HFFc6 (cell line): ENCODE measurements at regions not wholly inside any gene's neighbourhood (a gene's known extent, or its start where the extent isn't known, plus 50 kb on each side); places are given as distances from the start of the nearest gene placed in this dataset.
A peak's percentile ranks its signal among the peaks of the same experiment; 100 is the strongest.

Source experiments
- DNase-seq: peaks from one replicate; pipeline ENCODE4 v3.0.0-alpha.2; 2018
- H3K27ac Mint-ChIP-seq: 2 replicates; pipeline ENCODE4 v1.8.0; 2020; ENCODE audit warnings: mild to moderate bottlenecking, mixed read lengths
- H3K27me3 Mint-ChIP-seq: 2 replicates; pipeline ENCODE4 v1.8.0; 2021; ENCODE audit warnings: mild to moderate bottlenecking, moderate library complexity, mixed read lengths; ENCODE audit not compliant: insufficient read depth
- H3K36me3 Mint-ChIP-seq: 2 replicates; pipeline ENCODE4 v1.8.0; 2021; ENCODE audit warnings: low read depth, mixed read lengths
- H3K4me1 Mint-ChIP-seq: 2 replicates; pipeline ENCODE4 v1.8.0; 2020; ENCODE audit warnings: low read depth, mixed read lengths
- H3K4me3 Mint-ChIP-seq: 2 replicates; pipeline ENCODE4 v1.8.0; 2020; ENCODE audit warnings: mild to moderate bottlenecking, moderate library complexity, mixed read lengths
- H3K9me3 Mint-ChIP-seq: 2 replicates; pipeline ENCODE4 v1.8.0; 2020; ENCODE audit warnings: mild to moderate bottlenecking, mixed read lengths
- CTCF ChIP-seq: fragments of 200-600 bp; sonication (generic); IDR thresholded peaks from 2 replicates; pipeline ENCODE4 v1.5.0; 2021; ENCODE audit warnings: antibody characterized with exemption, mild to moderate bottlenecking

- no peaks in the 10 kb centered on the region for H3K36me3 Mint-ChIP-seq
- H3K27me3 Mint-ChIP-seq, result no peaks in the 10 kb centered on the region; the same call in 1 of the 2 replicates
- DNase-seq, result no peak
- peaks cover 11% of the 10 kb centered on the region for H3K4me1 Mint-ChIP-seq
- H3K9me3 Mint-ChIP-seq, result no peaks in the 10 kb centered on the region
- no peak for TF ChIP-seq CTCF
- no peak overlapping the region for H3K4me3 Mint-ChIP-seq
- no peak overlapping the region for H3K27ac Mint-ChIP-seq
These were observed 151.4 kb upstream of the PRDM1 start for GRCh38 chr6:105934708-105935107.

- Mint-ChIP-seq H3K27ac (no peak overlapping the region), H3K27me3 (no peaks in the 10 kb centered on the region; the same call in 1 of the 2 replicates), H3K4me1 (peaks cover 11% of the 10 kb centered on the region), H3K4me3 (no peak overlapping the region), H3K36me3 (no peaks in the 10 kb centered on the region), H3K9me3 (no peaks in the 10 kb centered on the region)
- DNase-seq, result no peak
- TF ChIP-seq CTCF, result no peak
These were observed 153.7 kb upstream of the PRDM1 start for GRCh38 chr6:105932440-105932839.

- Mint-ChIP-seq H3K4me1 (peaks cover 11% of the 10 kb centered on the region), H3K9me3 (no peaks in the 10 kb centered on the region), H3K27ac (no peak overlapping the region), H3K27me3 (no peaks in the 10 kb centered on the region; the same call in 1 of the 2 replicates), H3K36me3 (no peaks in the 10 kb centered on the region), H3K4me3 (no peak overlapping the region)
- DNase-seq, result no peak
- no peak for TF ChIP-seq CTCF
These were observed 156.5 kb upstream of the PRDM1 start for GRCh38 chr6:105929626-105930025.

DNA sequence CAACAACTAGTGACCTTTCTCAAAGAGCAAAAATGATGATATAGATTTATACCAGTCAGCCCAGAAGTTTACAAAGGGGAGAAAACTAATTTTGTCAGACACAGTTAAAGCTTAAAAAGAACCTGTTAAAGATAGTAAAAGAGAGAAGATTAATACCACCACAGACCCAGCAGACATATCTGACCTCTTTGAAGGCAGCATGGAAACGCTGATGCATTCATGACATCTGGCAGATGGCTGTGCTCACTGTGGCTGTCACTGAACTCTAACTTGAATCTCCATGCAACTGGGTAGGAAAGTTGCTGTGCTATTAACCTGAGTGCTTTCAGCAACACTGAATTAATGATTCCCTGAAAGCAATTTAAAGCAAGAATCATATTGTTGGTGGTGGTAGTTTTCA lies 159.8 kb upstream of the PRDM1 start:
- Mint-ChIP-seq H3K27ac (no peak overlapping the region), H3K27me3 (no peaks in the 10 kb centered on the region; the same call in 1 of the 2 replicates)

GRCh38 chr6:105925706-105926105 lies 160.4 kb upstream of the PRDM1 start:
- no peak overlapping the region for H3K27ac Mint-ChIP-seq
- H3K9me3 Mint-ChIP-seq, result no peaks in the 10 kb centered on the region
- no peak for TF ChIP-seq CTCF
- DNase-seq, result no peak
- peaks cover 9% of the 10 kb centered on the region for H3K4me1 Mint-ChIP-seq
- no peaks in the 10 kb centered on the region; the same call in 1 of the 2 replicates for H3K27me3 Mint-ChIP-seq
- H3K36me3 Mint-ChIP-seq, result no peaks in the 10 kb centered on the region
- H3K4me3 Mint-ChIP-seq, result no peak overlapping the region

More for the DNA sequence above, 159.8 kb upstream of the PRDM1 start:
- no peak for TF ChIP-seq CTCF
- Mint-ChIP-seq H3K9me3 (no peaks in the 10 kb centered on the region), H3K4me1 (peaks cover 8% of the 10 kb centered on the region), H3K4me3 (no peak overlapping the region), H3K36me3 (no peaks in the 10 kb centered on the region)
- no peak for DNase-seq

GRCh38 chr6:105921781-105922180 lies 164.4 kb upstream of the PRDM1 start:
- DNase-seq, result no peak
- Mint-ChIP-seq H3K27me3 (peaks cover 2% of the 10 kb centered on the region; the same call in 1 of the 2 replicates), H3K4me3 (peak overlapping the region; percentile 17; the same call in 1 of the 2 replicates), H3K27ac (no peak overlapping the region), H3K9me3 (no peaks in the 10 kb centered on the region), H3K4me1 (peaks cover 9% of the 10 kb centered on the region), H3K36me3 (no peaks in the 10 kb centered on the region)
- no peak for TF ChIP-seq CTCF
